ENCODE measurements at regions not wholly inside any gene's neighbourhood (a gene's known extent, or its start where the extent isn't known, plus 50 kb on each side); places are given as distances from the start of the nearest gene placed in this dataset.

DNA sequence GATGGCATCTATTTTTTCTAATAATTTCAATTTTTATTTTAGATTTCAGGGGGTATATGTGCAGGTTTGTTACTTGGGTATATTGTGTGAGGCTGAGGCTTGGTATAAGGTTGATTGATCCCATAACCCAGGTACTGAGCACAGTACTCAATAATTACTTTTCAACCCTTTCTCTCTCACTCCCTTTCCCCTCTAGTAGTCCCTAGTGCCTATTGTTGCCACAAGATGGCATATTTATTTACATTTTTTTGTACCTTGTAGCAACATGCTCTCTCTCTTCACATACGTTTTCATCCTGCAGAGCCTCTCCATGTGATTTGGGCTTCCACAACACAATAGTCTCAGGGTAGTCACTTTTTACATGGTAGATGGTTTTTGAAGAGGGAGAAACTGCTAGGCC lies 172.0 kb downstream of the ATOH1 start:
- Histone ChIP-seq H3K36me3 (ENCODE audit: control insufficient read depth in 1 of 2, insufficient read depth in 2 of 2, low read length in 2 of 2) (no peaks in the 10 kb centered on the region), H3K4me2 (ENCODE audit: low read length) (no peak overlapping the region), H3K4me3 (replicated peaks in 1 of 2; ENCODE audit: low read depth in 1 of 2, low read length in 2 of 2) (no peak overlapping the region), H3K9me2 (ENCODE audit: insufficient read depth) (no peaks in the 10 kb centered on the region), H3K4me1 (ENCODE audit: control insufficient read depth in 1 of 2, insufficient read depth in 2 of 2, low read length in 2 of 2) (no peaks in the 10 kb centered on the region), H3K9me3 (ENCODE audit: control insufficient read depth in 1 of 2, insufficient read depth in 1 of 2, low read depth in 1 of 2, low read length in 2 of 2) (no peaks in the 10 kb centered on the region), H2AFZ (ENCODE audit: low read depth, low read length, poor library complexity, severe bottlenecking) (no peak overlapping the region), H3K9ac (ENCODE audit: low read length) (no peak overlapping the region), H4K20me1 (ENCODE audit: insufficient read depth) (no peaks in the 10 kb centered on the region), H3K27ac (ENCODE audit: low read depth, low read length) (no peak overlapping the region), H3K79me2 (ENCODE audit: insufficient read depth, low read length) (no peaks in the 10 kb centered on the region), H3K27me3 (ENCODE audit: insufficient read depth, low read length) (no peaks in the 10 kb centered on the region)
- intact Hi-C loops (cut with micrococcal nuclease): no loop called here
- ATAC-seq (peak; percentile 68), DNase-seq (ENCODE audit: low read depth, low spot score) (no peak)
- ChIA-PET RAD21 (ENCODE audit: low non-redundant PET in 1 of 2, low total read pairs in 2 of 2, uncharacterized antibody in 2 of 2, unreplicated experiment in 2 of 2) (no interaction called here), CTCF (no interaction called here), POLR2A (no interaction called here)
- BruUV-seq (replicated peaks): no TSS peak
- TF ChIP-seq EGR1 (IDR thresholded peaks at IDR 0.05; ENCODE audit: low read depth): no peak
- peak in 2 of 3 experiments; percentile 5 to 27; a peak in 2 of 6 replicates for TF ChIP-seq CTCF (IDR thresholded peaks at IDR 0.05 in 2 of 3, conservative IDR thresholded peaks at IDR 0.05 in 1 of 3; ENCODE audit: borderline replicate concordance in 1 of 3, insufficient read depth in 1 of 3, low read depth in 2 of 3, low read length in 2 of 3)
- peak; percentile 18; the same call in 1 of the 2 replicates for TF ChIP-seq RAD21 (IDR thresholded peaks at IDR 0.05; ENCODE audit: low read depth)

GRCh38 chr4:94006932-94007331 lies 178.4 kb downstream of the ATOH1 start:
- BruUV-seq (replicated peaks): no TSS peak
- CTCF ChIA-PET: interaction anchor here (1.5 kb wide), 1 partner anchor 11 kb away, joined by 3 read pairs; no protein-coding TSS in a partner anchor
- no peak overlapping the region for H3K4me2 ChIP-seq (ENCODE audit: low read length)

More at GRCh38 chr4:94006932-94007331, 178.4 kb downstream of the ATOH1 start:
- no peak for TF ChIP-seq SP1 (IDR thresholded peaks at IDR 0.05; ENCODE audit: low read depth)
- TF ChIP-seq CBX3 (IDR thresholded peaks at IDR 0.05; ENCODE audit: low read depth): no peak
- no peak for TF ChIP-seq CEBPB (IDR thresholded peaks at IDR 0.05; ENCODE audit: low read depth)
- TF ChIP-seq POLR2A (IDR thresholded peaks at IDR 0.05; ENCODE audit: borderline replicate concordance, extremely low read depth, insufficient read depth, insufficient read length): no peak
- TF ChIP-seq EZH2phosphoT487 (IDR thresholded peaks at IDR 0.05; ENCODE audit: borderline replicate concordance): no peak
- TF ChIP-seq EZH2 (IDR thresholded peaks at IDR 0.05): no peak
- no peak for TF ChIP-seq EGR1 (IDR thresholded peaks at IDR 0.05; ENCODE audit: low read depth)
- no peak for TF ChIP-seq YY1 (IDR thresholded peaks at IDR 0.05; ENCODE audit: extremely low read depth, insufficient replicate concordance, low read depth, low read length)
- TF ChIP-seq ZFX (IDR thresholded peaks at IDR 0.05): no peak
- no peak for TF ChIP-seq RAD21 (IDR thresholded peaks at IDR 0.05; ENCODE audit: low read depth)
- TF ChIP-seq CTCF (IDR thresholded peaks at IDR 0.05 in 2 of 3, conservative IDR thresholded peaks at IDR 0.05 in 1 of 3; ENCODE audit: borderline replicate concordance in 1 of 3, insufficient read depth in 1 of 3, low read depth in 2 of 3, low read length in 2 of 3): no peak
- no peak for TF ChIP-seq ATF3 (IDR thresholded peaks at IDR 0.05)
- Histone ChIP-seq H3K79me2 (ENCODE audit: insufficient read depth, low read length) (no peaks in the 10 kb centered on the region), H3K36me3 (ENCODE audit: control insufficient read depth in 1 of 2, insufficient read depth in 2 of 2, low read length in 2 of 2) (no peaks in the 10 kb centered on the region), H3K27ac (ENCODE audit: low read depth, low read length) (no peak overlapping the region), H3K9ac (ENCODE audit: low read length) (no peak overlapping the region), H4K20me1 (ENCODE audit: insufficient read depth) (no peaks in the 10 kb centered on the region), H3K4me1 (ENCODE audit: control insufficient read depth in 1 of 2, insufficient read depth in 2 of 2, low read length in 2 of 2) (no peaks in the 10 kb centered on the region), H3K9me3 (ENCODE audit: control insufficient read depth in 1 of 2, insufficient read depth in 1 of 2, low read depth in 1 of 2, low read length in 2 of 2) (no peaks in the 10 kb centered on the region), H3K4me3 (replicated peaks in 1 of 2; ENCODE audit: low read depth in 1 of 2, low read length in 2 of 2) (no peak overlapping the region), H3K9me2 (ENCODE audit: insufficient read depth) (no peaks in the 10 kb centered on the region), H2AFZ (ENCODE audit: low read depth, low read length, poor library complexity, severe bottlenecking) (no peak overlapping the region), H3K27me3 (ENCODE audit: insufficient read depth, low read length) (no peaks in the 10 kb centered on the region)
- no peak for ATAC-seq
- ChIA-PET POLR2A (no interaction called here), RAD21 (ENCODE audit: low non-redundant PET in 1 of 2, low total read pairs in 2 of 2, uncharacterized antibody in 2 of 2, unreplicated experiment in 2 of 2) (no interaction called here)
- DNase-seq (ENCODE audit: low read depth, low spot score): no peak
- intact Hi-C loops (cut with micrococcal nuclease): no loop called here

All from HCT116 (cell line).